HG03060 (cell line): ENCODE measurements at regions not wholly inside any gene's neighbourhood (a gene's known extent, or its start where the extent isn't known, plus 50 kb on each side); places are given as distances from the start of the nearest gene placed in this dataset.

Source experiments
- ATAC-seq: cut with Tn5 transposase; IDR thresholded peaks from one replicate; pipeline ENCODE4 v1.9.1; 2021; ENCODE audit warnings: low read depth, moderate number of reproducible peaks; ENCODE audit not compliant: unreplicated experiment

DNA sequence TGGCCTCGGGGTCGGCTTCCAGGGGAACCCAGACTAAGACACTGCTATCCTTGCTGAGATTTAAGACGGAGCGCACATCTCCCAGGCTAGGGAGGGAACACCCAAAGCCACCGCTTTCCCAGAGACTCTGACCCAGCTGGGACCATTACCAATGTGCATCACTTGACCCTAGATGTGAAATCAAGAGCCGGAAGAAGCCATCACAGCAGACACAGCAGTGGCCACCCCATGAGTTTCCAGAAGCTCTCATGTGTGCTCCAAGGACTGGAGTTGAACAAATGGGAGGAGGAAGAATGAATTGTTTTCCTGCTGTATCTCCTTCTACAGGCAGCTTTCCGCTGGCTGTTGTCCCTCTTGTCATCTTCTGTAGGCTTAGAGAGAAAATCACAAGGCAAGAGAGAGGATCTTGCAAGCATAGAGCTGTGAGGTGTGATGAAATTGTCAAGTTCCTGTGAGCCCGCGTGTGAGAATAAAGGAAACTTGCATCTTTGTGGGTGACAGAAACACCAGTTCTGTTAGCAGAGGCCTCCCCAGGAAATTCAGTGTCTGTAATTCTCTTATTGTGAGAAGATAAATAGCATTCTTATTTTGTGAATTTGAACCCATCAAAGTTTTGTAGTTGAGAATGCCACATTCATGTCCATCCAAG is 711.8 kb downstream of the UQCRFS1 start:
- ATAC-seq = no peak

DNA sequence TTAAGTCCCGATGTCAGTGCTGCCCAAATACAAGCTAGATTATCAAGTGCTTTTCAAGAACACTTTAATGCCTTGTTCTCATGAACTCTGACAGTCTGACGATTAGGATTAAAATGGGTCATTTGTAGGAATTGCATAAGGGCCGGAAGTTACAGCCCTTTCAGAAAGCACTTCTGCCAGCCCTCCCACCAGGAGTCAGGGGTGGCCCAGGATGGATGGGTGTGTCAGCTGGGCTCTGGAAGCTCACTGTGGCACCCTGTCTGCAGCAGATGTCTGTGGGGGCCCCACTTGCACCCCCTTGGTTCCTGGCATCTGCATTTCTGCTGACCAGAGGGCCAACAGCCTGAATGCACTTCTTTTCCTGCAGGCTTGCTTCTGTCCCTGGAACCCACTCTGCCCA is 712.7 kb downstream of the UQCRFS1 start:
- ATAC-seq = no peak

DNA sequence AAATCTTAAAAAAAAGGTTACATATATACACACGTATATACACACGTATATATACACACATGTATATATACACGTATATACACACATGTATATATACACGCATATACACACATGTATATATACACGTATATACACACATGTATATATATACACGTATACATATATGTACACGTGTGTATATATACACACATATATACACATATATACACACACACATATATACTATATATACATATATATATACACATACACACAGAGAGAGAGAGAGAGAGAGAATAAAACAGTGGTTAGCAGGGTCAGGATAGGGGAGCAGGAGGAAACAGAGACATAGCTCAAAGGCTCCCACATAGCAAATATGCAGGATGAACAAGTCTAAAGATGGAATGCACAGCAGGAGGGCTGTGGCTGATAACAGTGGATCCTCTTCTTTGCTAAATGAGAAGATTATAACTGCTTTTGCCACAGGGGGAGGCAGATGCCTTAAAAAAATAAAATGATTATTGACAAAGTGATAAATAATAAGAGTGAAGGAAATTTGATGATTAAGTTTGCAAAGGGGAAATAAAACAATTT is 714.5 kb downstream of the UQCRFS1 start:
- no peak for ATAC-seq

DNA sequence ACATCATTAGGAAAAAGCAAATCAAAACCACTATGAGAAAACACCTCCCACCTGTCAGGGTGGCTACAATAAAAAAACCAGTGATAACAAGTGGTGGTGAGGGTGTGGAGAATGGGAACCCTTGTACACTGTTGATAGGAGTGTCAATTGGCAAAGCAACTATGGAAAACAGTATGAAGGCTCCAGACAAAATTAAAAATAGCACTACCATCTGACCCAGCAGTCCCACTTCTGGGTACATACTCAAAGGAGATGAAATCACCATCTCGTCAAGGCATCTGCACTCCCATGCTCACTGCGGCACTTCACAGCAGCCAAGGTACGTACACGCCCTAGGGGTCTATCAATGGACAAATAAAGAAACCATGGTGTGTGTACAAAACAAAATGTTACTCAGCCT is 715.1 kb downstream of the UQCRFS1 start:
- ATAC-seq = no peak

DNA sequence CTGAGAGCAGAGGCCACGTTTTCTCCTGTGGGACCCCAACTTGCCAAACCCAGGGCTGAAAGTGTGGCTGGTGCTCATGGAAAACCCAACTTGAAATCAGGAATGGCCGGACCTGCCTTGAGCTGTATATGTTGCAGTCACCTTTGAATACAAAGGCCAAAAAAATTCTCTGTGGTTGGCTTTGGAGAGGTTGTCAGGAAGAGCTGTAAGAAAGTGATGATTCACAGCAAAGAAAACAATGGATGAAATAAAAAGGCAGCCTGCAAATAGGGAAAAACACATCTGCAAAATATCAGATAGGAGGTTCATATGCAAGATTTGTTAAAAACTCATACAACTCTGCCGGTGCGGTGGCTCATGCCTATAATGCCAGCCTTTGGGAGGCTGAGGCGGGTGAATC is 715.8 kb downstream of the UQCRFS1 start:
- no peak for ATAC-seq

DNA sequence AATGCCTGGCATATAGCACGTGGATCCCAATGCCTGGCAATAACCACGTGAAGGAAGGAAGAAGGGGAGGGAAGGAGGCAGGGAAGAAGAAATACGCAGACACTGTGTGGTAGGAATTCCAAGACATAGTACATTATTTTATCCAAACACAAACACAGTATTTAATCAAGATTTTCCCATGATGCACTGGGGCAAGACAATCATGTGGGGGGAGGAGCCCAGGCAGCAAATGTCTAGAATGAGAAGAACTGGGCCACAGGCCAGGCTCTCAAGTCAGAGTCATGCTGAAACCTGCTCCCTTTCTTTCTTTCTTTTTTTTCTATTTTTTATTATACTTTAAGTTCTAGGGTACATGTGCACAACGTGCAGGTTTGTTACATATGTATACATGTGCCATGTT is 717.9 kb downstream of the UQCRFS1 start:
- ATAC-seq = no peak

DNA sequence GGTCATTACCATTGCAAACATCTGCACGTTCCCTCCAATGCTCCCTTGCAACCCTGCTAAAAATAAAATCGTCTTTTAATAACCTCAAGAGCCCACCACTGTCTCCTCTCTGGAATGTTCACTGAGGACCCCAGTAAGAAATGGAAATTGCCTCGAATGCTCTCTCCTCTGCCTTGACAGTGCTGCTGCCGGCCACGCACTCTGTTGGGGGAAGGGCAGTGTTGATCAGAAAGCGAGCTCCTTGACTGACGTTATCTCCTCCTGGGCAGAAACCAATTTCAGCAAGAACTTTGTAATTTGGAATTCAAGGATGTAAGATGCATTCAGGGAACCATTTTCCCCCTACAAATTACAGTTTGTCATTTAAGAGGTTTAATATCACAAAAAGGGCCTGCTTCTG is 718.5 kb downstream of the UQCRFS1 start:
- no peak for ATAC-seq

DNA sequence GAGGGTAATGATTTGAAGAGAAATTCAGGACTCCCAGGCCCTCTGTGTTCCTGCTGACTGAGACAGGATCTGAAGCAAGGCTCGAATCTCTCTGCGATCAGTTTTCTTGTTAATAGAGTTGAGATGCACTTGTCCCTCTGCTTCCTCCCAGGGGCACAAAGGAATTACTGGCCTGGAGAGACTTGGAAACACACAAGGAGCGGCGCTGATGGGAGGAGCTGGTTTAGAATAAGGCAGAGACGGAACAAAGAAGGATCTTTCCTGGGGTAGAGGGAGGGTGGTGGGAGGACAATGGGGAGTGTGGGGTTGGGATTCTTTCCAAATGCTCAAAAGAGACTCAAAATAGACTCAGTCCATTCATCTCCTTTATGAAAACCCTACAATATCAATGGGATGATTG is 719.1 kb downstream of the UQCRFS1 start:
- no peak for ATAC-seq

DNA sequence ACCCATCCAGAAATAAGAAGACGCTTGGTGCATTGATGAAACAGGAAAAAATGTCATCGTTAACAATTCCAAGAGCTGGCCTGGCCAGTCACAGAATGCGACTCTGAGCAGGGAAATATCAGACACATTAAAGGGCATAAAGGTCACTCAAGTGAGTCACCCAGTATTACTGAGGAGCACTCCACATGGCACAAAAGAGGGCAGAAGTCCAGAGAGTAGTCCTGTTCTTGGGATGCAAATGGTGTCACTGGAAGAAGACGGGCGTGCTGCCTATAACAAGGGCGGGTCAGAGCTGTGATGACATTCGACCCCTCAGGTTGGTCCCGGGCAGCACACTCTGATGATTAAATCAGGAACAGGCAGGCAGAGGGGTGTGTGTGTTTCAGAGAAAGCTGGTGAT is 720.3 kb downstream of the UQCRFS1 start:
- no peak for ATAC-seq

DNA sequence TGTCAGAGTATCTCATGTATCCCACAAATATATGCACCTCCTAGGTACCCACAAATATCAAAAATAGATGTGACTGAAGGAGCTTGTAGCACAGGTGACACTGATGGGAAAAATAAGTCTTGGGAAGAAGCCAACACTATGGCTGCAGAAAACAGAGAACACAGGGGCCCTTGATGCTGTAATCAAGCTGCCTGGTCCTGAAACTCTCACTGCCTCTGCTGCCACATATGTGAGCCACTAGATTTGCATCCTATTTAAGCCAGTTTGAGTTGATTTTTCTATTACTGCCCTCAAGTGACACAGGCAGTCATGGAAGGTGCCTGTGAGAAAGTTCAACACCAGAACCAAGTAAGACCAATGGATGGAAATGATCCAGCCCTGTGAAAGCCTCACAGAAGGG is 720.8 kb downstream of the UQCRFS1 start:
- ATAC-seq = no peak

DNA sequence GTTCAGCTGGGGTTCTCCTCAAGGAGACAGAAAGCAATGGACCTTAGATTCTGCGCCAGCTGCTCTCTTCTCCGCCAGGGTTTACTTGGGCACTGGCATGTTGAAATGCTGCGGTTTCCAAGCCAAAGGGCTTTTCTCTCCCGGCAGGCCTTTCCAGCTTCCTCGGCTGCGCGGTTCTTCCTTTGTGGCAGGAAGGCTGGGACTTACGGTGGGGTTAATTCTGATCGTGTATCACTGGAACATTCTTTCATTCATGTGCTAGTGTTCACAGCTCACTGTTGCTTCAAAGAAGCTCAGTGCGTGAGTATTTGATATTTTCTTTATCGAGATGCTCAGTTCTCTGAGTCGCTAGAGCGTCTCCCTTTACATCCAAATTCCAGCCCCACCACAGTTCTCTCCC is 723.2 kb downstream of the UQCRFS1 start:
- no peak for ATAC-seq

DNA sequence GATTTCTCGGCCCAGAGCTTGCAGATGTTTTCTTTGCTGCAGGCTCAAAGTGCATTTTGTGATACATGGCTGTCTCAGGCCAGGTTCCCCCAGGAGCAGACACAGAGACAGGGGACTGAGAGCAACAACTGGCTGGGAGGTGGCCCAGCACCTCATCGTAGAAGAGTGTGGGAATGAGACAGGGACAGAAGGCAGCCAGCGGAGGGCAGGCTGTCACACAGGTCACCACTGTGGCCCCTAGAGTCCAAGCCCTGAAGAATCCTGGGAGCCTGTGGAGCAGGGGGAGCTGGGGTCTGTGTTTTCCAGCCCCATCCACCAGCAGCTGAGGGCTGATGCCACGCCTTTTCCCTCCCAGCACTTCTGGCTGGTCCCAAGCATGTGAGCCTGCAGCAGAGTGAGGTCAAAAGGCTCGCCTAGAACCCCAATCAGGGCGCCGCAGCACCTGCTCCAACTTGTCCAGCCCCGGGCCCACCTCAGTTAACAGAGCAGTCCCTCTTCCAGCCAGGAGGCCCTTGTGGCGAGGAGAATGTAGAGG is 723.8 kb downstream of the UQCRFS1 start:
- ATAC-seq = no peak

DNA sequence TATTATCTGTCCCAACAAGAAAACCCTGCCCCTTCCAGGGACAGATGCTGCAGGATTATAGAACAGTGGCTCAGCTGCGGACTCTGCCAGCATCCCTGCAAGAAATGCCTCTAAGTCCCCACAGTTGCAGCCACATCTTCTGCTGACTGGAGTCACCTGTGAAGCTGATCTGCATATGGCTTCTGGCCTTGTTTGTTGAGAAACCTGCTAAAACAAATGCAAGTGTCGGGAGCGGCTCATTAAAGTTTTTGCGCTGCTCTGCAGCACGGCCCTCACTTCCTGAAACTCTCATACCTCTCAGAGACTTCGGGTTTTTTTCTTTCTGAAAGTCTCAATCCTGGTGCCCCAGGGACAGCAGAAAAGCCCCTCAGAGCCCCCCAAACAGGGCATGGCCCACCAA is 725.0 kb downstream of the UQCRFS1 start:
- no peak for ATAC-seq

DNA sequence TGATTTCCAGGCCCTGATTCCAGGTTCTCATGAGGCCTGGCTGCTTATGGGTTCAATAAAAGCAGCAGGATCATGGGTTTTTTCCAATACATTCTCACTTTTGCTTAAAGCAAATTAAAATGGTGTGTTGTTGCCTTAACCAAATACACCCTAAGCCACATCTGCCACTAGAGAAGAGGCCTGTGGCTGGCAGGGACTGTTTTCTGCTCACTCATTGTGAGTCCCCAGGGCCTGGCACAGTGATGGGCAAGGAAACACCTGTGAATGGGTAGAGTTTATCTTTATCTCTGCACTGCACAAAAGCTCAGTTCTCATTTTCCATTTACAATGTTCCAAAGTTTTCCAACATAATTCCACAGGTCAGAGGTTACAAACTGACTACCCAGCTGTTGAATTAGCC is 726.0 kb downstream of the UQCRFS1 start:
- no peak for ATAC-seq

DNA sequence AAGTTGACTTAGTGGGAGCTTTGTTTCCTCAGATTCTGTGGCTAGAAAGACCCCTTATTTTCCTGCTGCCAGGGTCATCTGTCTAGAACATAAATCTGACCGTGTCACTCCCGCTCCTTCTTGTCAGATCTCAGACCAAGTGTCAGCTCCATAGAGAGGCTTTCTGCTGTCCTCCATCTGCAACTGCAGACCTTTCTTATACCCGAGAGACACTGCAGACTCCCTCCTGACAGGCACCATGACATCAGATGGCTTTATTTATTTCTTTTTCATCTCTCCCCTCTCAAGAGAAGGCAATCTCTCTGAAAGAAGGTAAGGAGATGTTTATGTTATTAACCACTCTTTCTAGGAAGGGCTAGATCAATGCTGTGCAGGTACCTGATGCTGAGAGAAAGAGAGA is 726.5 kb downstream of the UQCRFS1 start:
- ATAC-seq = no peak

DNA sequence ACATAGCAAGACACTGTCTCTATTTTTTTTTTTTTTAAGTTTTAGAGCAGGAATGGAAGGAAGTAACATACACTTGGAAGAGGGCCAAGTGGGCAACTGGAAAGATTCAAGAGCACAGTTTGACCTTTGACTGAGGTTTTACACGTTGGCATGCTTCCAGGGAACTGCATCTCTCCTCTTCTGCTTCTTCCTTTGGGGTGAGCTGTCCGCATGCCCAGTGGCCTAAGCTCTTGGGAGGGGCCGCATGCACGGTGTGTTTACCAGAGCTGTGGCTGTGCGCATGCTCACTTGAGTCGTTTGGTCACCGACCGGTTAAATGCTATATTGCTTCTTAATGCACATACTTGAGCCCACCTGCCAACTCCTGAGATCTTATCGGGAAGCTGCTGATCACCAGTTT is 727.7 kb downstream of the UQCRFS1 start:
- ATAC-seq = no peak

DNA sequence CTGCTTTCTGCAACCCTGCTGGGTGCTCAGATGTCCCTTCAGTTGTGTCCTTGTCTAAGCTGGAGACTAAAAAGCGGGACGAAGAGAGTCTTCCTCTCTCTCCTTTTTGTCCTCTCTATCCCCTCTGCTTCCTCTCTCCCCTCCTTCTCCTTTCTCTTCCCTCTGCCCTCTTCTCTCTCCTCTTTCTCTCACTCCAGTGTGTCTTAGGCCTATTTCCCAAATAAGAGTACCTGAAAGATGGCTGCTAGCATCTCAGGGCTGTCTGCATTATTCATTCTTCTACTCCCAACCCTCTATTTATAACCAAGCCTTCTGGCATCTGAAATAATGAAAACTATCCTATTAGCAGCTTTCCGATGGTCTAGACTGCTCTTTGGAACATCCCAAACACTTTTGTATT is 729.8 kb downstream of the UQCRFS1 start:
- no peak for ATAC-seq

DNA sequence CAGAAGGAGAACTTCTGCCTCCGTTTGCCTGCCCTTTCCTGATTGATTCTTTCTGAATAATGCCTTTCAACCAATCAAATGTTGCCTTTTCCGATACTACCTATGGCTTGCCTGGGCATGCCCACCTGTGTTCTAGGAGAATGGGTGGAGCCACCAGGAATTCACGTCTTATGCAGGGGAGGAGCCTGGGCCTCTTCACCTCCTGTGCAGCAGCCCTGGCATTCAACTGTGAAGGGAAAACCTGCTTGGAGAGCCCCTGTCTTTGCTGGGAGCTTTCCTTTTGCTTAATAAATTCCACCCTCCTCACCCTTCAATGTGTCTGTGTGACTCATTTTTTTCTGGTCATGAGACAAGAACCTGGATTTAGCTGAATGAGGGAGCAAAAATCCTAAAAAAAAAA is 730.7 kb downstream of the UQCRFS1 start:
- no peak for ATAC-seq

DNA sequence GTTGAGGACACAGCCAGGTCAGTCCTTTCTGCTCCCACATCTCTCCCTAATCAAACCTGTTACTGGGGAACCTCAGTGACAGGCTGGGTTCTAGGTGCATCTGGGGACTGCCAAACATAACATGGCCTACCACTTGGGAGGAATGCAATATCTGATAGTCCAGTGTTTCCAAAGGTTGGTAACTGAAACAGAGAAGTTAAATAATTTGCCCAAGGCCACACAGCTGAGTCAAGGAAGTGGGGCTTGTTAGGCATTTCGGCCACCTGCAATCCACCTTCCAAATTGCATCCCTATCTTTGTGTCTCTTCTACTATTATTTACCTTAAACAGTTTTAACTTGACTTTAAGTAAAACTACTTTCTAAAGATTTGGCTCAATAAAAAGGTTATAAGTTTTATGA is 731.3 kb downstream of the UQCRFS1 start:
- ATAC-seq = no peak

DNA sequence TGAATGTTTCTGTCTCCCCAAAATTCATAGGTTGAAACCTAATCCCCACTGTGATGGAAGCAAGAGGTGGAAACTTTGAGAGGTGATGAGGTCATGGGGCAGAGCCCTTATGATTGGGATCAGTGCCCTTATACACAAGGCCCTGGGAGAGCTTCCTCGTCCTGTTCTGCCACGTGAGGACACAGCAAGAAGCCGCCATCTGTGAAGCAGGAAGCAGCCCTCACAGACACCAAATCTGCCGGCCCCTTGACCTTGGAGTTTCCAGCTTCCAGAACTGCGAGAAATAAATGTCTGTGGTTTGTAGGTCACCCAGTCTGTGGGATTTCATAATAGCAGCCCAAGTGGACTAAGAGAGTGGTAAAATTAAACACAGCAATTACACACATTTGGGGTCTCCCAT is 737.4 kb downstream of the UQCRFS1 start:
- no peak for ATAC-seq

DNA sequence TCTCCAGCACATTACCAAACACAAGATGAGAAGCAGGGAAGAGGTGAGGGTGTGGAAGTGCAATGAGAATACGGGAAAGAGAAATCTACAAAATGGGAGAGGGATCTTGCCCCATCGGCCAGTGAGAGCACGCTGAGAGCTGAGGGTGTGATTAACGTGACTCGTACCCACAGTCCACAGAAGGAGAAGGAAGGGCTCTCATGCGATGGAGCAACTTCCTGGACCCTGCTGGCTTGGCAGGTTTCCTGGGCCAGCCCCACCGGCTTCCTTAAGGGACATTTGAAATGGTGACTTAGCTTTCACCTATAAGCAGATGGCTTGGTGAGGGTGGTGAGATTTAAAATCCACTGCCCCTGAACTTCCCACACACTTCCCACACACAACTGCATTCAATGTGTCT is 740.1 kb downstream of the UQCRFS1 start:
- ATAC-seq = no peak

DNA sequence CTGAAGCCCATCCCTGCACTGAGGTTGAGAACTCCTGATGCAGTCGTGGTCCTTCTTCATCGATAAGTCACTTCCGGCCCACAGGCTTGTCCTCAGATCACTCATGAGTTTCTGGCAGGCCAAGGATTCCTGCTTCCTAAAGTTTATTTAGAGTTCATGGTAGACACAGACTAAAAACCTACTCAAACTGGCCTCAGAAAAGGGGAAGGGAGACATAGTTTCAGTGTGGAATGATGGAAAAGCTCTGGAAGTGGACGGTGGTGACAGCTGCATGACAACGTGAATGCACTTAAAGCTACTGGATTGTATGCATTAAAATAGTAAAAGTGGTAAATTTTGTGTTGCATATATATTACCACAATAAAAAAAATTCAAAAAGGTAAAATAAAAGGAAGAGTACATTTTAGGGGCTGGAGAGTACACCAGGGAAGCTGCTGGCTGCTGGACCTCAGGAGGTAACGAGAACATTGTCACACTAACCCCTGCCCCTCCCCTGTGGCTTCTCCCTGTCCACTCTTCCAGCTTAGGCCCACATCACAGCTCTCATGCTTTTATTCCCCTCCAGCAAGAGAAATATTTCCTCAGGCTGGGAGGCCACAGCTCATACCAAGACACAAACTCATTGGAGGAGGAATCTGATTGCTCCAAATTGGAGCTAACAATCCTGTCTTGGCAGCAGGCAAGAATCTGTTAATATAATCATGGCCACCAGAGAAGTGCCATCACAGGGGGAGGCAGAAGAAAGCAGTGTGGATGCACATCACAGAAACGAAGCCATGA is 741.0 kb downstream of the UQCRFS1 start:
- no peak for ATAC-seq
